GM18858 (cell line): ENCODE measurements at regions not wholly inside any gene's neighbourhood (a gene's known extent, or its start where the extent isn't known, plus 50 kb on each side); places are given as distances from the start of the nearest gene placed in this dataset.

Experiments used
- ATAC-seq: cut with Tn5 transposase; IDR thresholded peaks from one replicate; pipeline ENCODE4 v1.9.1; 2021; ENCODE audit not compliant: unreplicated experiment

DNA sequence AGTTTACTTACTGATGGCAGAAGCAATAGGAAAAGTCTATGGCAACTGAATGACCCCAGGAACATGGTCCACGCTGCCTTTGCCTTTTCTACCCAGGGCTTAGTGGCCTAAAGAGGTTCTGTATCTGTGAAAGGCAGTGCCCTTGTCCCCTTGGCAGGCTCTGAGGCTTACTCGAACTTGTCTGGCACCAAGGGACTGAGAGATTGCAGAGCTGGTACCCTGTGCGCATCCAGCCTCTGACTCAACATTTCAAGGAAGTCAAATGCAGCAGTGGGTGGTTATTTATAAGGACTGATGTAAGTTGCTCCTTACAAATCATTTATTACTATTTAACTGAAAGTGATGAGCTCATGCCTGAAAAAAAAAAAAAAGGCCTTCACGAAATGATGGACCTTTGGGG lies 299.9 kb upstream of the MYOCD start:
- ATAC-seq: no peak

- no peak for ATAC-seq
Measured at GRCh38 chr17:12369065-12369464, 296.6 kb upstream of the MYOCD start.

DNA sequence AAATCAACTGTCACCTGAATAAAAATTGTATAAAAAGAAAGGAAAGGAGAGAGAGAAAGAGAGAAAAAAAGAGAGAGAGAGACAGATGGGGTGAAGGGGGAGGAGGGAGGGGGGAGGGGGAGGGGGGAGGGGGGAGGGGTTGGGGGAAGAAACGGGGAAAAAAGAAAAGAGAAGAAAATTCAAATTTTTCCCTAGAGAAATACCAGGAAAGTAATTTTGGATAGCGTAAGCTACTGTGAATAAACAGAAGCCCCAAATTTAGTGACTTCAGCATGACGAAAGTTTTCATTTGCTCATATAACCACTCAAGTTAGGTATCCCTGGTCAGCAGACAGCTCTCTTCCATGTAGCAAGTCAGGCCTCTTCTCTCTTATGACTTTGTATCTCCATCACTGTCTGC lies 289.4 kb upstream of the MYOCD start:
- ATAC-seq: no peak

DNA sequence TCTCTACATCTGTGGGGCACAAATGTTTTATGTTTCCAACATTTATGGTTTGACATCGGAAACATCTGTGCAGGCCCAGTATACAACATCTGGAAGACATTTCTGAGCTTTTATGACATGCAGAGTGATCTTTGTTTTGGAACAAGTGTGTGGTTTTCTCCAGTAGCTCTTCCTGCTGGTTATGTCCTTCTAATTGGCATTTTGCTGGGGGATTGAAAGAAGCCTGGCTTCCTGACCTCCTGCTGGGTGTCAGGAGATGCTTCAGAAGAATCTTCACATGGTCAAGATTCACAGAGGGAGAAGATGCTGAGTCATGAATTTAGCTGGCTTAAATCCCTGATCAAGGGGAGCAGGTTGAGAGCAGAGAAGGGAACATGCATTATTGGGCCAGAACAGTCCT lies 279.5 kb upstream of the MYOCD start:
- no peak for ATAC-seq

DNA sequence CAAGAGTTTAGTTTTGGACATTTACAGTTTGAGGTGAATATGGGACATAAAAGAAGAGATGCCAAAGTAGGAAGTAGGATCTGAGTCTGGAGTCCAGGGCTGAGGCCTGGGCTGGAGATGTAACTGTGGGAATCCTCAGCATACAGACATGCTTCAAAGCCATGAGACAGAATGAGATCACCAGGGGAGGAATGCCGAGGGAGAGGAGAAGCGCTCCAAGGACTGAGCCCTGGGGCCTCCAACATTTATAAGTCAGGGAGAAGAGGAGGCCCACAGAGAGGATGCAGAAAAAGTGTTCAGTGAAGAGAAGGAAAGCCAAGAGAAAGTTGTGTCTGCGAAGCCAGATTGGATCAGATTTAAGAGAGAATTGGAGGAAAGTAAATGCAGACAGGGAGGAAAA lies 277.5 kb upstream of the MYOCD start:
- ATAC-seq: no peak

- ATAC-seq: no peak
Measured at GRCh38 chr17:12389421-12389820, 276.3 kb upstream of the MYOCD start.

DNA sequence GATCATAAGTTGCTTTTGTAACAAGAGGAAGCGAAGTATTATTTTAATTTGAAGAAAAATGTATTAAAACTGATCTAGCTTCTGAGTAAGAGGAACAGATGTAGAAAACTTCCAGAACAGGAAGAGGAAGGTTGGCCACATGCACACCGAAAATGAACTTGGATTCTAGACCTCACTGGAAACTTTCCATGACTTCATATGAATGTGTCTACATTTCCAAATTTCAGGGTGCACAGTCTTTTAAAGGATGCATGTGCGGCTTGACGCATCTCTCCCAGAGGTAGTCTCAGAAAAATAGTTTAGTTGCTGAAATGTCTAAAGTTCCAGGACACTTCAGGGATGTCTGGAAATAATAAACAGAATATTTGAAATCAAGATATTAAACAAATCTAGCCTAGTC lies 275.1 kb upstream of the MYOCD start:
- no peak for ATAC-seq

DNA sequence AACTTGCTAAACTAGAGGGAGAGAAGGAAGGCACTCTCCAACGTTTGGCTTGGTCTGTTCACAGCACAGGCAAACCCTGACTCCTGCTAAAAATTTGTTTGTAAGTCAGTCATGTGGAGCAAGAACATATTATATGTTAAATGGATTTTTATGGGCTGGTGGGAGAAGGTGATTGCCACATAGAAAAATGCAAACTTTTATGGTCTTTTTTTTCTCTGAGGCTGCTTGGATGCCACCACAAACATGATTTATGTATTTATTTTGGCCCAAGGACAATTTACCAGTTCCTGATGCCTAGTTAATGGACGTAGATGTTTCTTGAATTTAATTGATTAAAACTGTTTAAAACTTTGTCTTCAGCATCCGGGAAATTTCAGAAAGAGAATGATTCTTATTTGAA lies 274.2 kb upstream of the MYOCD start:
- no peak for ATAC-seq

DNA sequence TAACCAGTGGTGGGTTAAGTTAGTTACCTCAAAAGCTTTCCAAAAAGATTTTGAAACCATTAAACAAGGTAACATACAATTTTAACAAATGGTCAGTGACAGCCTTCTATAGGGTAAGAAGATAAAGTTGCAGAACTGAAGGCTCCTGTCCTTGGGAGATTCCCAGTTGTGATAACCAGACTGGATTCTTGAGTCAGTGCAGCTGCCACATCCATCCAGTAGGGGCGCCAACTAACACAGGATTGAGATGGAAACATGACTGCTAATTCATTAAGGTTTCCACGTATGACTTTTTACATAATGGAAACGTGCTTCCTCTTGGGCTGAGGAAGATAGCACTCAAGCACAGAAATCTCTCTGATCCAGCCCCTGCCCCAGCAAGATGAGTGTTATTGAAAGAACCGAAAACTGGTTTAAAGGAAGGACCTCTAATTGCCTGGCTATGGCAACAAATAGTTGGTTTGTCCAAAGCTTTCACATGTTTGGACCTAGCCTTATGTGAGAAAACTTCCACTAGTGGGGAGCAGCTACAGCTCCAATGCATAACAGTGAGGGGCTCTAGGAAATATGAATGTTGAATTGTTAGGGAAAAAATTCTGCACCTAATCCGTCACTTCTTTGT lies 269.8 kb upstream of the MYOCD start:
- ATAC-seq: no peak

DNA sequence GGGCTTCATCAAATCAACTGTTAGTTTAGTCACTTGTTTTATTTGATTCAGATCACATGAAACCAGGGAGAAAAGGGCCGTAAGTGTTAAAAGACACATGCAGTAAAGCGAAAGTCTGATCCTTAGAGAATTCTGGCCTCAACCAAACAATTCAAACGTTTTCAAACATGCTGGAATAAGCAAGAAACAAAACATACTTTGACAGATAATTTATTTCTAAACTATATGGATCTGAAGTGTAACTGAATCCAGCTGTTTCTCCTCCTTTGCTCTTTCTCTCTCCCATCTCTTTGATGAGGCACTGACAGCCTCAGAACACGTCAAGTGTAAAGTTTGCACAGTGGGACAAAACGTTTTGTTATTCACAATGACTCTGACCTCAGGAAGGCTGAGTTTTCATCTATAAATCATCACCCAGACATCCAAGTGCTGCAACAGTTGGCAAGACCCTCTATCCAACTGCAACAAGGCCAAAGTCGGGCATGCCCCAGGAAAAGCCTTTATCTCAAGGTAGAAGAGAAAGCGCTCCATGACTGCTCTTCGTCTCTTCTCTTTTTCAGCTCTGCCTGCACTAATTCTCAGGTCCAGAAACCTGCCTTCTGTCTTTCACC lies 267.1 kb upstream of the MYOCD start:
- ATAC-seq: no peak

- ATAC-seq: no peak
Measured at GRCh38 chr17:12402963-12403622, 262.6 kb upstream of the MYOCD start.

DNA sequence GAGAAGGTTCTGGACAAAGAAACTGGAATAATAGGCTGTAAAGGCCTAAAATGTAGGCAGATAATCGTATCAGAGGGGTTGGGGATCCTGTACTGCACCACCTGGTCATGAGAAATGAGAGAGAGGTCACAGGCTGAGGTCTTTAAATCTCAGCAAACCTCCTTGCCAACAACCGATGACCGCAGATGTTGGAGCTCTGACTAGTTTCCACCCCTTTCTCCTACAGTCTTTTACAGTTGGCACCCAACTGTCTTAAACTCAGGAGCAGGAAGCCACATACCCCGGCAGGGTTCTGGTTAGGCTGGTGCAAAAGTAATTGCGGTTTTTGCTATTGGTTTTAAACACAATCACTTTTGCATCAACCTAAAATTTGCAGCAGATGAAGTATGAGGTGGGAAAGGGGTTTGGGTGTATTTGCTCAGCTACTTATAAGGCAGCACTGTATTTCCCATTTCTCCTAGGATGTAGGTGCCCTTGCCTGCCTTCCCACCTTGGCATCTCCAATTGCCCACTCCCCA lies 261.8 kb upstream of the MYOCD start:
- ATAC-seq: no peak

- ATAC-seq: no peak
Measured at GRCh38 chr17:12406623-12407215, 259.0 kb upstream of the MYOCD start.

DNA sequence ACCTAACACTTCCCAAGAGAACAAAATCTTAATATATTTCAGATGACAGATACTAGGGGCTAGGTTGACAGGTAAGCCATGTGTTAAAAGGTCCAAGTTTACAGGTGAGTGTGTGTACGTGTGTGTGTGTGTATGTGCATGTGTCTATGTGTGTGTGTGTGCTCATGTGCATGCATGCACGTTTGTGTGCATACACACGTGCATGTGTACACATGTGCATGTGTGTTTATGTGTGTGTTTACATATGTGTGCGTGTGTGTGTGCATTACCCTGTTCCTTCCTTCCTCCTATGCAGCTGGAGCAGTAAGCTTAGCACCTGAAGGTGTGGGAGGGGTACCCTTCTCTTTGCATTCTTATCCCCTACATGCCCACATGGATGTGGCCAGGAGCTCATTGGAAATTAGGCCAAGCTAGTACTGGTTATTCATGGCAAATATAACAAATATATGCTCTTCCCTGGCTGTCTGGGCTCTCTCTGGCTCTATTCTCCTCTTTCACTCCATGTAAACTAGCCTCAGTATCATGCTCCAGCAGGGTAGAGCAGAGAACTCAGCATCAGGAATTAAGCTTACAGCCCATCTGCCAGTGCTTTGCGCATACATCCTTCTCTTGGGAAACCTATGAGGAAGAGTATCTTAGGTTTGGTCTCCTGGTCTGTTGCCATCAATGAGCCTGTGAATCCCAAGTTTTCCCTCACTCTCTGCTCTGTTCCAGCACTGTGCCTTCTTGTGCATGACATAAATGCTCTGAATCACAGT lies 258.0 kb upstream of the MYOCD start:
- no peak for ATAC-seq

DNA sequence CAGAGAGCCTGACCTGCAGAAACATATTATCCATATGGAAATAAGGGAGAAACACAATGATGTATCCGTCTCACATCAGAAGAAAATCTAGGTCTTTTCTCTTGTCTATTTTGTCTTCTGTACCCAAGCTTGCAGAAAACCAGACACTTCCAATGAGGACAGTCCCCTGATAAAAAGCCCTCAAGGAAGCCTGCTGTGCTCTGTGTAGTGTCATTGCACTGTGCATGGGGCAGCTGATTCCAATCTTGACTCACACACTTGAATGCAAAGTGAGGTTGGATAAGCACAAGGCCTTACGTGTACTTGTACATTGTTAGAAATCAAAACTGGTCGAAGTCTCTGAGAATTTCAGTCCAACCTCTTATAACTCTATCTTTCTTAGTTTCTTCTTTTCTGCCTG lies 256.6 kb upstream of the MYOCD start:
- ATAC-seq: no peak

DNA sequence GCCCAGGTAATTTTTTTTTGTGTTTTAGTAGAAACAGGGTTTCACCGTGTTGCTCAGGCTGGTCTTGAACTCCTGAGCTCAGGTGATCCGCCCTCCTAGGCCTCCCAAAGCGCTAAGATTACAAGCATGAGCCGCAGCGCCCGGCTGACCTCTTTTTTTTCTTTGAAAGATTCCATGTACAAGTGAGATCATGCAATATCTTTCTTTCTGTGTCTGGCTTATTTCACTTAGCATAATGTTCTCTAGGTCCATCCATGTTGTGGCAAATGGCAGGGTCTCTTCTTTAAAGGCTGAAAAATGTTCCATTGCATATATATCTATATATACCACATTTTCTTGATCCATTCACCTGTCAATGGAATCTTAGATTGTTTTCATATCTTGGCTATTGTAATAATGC lies 255.0 kb upstream of the MYOCD start:
- no peak for ATAC-seq

DNA sequence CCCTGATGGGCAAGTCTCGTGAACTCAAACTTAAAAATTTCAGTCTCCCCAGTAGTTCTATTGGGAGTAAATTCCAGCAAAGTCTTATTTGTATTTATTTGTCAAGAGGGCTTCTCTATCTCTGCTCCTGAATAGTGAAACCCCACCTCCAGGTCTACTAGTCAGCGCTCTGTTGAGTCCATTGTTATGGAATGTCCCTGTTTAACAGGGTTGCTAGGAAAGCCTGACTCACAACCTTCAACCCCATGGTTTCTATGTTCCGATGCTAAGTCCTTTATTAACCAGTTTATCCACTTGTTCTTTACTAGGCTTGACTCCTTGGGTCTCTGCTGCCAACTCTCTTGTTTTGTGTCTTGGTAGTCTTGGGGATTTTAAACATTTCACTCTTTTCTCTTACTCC lies 250.7 kb upstream of the MYOCD start:
- ATAC-seq: no peak

DNA sequence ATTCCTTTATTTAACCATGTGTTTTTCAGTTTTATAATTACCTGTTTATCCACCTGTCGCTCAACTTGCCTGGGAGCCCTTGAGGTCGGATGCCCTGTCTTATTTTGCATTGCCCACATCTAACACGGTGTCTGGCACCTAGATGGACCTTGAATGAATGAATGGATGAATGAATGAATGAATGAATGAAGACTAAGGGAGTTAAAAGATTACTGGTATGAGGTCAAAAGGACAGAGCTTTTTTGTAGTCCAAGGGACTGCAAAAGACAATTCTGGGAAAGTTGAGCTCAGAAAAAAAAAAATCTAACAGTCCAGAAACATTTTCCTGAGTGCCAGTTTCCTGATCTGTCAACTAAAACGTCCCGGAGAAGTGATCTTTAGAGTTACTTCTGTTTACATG lies 244.6 kb upstream of the MYOCD start:
- ATAC-seq: no peak

DNA sequence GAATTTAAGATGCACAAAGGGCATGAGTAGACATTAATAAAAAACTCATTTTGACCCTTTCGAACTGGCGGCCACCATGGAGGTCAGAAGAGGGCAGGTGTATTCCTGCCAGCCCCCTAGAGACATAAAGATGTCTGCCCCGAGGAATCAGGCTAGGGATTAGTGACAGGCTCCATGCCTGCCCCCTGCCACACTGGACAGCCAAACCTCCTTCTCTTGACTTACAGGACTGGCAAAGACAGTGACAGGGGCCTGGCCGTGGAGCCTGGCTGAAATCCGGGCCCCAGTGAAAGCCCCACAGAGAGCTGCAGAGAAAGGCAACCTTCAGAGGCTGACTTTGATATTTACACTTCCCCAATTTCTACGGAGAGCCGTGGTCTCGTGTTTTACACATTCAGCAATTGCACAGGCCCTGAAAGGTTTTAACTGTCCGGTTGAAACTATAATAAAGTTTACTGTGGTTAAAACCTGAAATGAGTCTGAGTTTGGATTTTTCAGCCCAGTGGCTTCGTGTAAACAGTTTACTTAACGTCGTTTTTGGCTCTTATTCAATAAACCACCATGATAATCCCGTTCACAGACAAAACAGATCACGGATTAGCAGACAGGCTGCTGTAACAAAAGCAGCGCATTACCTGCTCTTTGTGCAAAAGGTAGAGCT lies 243.9 kb upstream of the MYOCD start:
- no peak for ATAC-seq

GRCh38 chr17:12422651-12423050 lies 243.0 kb upstream of the MYOCD start:
- ATAC-seq: no peak

- no peak for ATAC-seq
Measured at GRCh38 chr17:12423337-12423736, 242.4 kb upstream of the MYOCD start.
